Lower lobe of right lung (tissue), 2 donors: ENCODE measurements at regions not wholly inside any gene's neighbourhood (a gene's known extent, or its start where the extent isn't known, plus 50 kb on each side); places are given as distances from the start of the nearest gene placed in this dataset.

Experiments used
- ATAC-seq, 2 donors: fragments of 200-7000 bp; cut with Tn5 transposase; one replicate each; pipeline ENCODE4 v1.9.1; 2020 to 2022; ENCODE audit warnings: mild to moderate bottlenecking in 2 of 2, moderate library complexity in 2 of 2
- DNase-seq: peaks from one replicate; pipeline ENCODE4 v3.0.0-alpha.2; 2020
- H3K27ac ChIP-seq: fragments of 200-600 bp; one replicate; pipeline ENCODE4 v1.8.0; 2022
- H3K27me3 ChIP-seq: fragments of 200-600 bp; one replicate; pipeline ENCODE4 v1.8.0; 2022; ENCODE audit warnings: low read depth
- H3K36me3 ChIP-seq: fragments of 200-600 bp; one replicate; pipeline ENCODE4 v1.8.0; 2022; ENCODE audit warnings: mild to moderate bottlenecking
- H3K4me1 ChIP-seq: fragments of 200-600 bp; one replicate; pipeline ENCODE4 v1.8.0; 2022
- H3K4me3 ChIP-seq: fragments of 200-600 bp; one replicate; pipeline ENCODE4 v1.8.0; 2022; ENCODE audit warnings: mild to moderate bottlenecking
- H3K9me3 ChIP-seq: fragments of 200-600 bp; one replicate; pipeline ENCODE4 v1.8.0; 2022
- intact Hi-C: fragments of 100-400 bp; cut with DNase I; formaldehyde crosslinking; loops from one replicate; pipeline ENCODE4 v1.11.0; 2022
- TF ChIP-seq, protein P1 (sequence below): fragments of 200-600 bp; IDR thresholded peaks from one replicate; pipeline ENCODE4 v1.8.0; 2022; ENCODE audit warnings: antibody characterized with exemption, mild to moderate bottlenecking
- donor health status: DM: no; HTN: yes; CAD: no; lungs with severe emphysema.

DNA sequence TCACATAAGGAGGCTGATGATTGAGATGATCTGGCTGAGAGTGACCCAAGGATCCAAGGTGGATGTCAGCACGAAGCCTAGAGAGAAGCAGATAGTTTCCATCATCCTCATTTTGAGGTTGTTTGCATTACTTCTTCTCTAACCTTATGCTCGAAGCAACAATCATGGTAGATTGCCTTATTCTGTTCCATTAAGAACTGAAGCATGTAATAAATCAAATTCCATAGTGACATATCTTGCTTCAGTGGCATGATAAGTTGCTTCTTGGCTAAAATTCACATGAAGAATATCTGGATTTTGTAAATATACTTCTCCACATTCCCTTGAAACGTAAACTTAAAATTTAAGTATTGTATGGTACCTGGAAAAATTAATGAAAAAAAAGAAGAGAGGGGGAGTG lies 377.8 kb upstream of the DACH1 start:
- H3K9me3 ChIP-seq = no peaks in the 10 kb centered on the region
- no peak overlapping the region for H3K27ac ChIP-seq
- no peak overlapping the region for H3K4me3 ChIP-seq
- no peaks in the 10 kb centered on the region for H3K4me1 ChIP-seq
- intact Hi-C loops = no loop called here
- ATAC-seq (no peak), DNase-seq (no peak)
- no peaks in the 10 kb centered on the region for H3K36me3 ChIP-seq
- H3K27me3 ChIP-seq = no peaks in the 10 kb centered on the region
- TF ChIP-seq, protein P1, sequence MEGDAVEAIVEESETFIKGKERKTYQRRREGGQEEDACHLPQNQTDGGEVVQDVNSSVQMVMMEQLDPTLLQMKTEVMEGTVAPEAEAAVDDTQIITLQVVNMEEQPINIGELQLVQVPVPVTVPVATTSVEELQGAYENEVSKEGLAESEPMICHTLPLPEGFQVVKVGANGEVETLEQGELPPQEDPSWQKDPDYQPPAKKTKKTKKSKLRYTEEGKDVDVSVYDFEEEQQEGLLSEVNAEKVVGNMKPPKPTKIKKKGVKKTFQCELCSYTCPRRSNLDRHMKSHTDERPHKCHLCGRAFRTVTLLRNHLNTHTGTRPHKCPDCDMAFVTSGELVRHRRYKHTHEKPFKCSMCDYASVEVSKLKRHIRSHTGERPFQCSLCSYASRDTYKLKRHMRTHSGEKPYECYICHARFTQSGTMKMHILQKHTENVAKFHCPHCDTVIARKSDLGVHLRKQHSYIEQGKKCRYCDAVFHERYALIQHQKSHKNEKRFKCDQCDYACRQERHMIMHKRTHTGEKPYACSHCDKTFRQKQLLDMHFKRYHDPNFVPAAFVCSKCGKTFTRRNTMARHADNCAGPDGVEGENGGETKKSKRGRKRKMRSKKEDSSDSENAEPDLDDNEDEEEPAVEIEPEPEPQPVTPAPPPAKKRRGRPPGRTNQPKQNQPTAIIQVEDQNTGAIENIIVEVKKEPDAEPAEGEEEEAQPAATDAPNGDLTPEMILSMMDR = no peak

DNA sequence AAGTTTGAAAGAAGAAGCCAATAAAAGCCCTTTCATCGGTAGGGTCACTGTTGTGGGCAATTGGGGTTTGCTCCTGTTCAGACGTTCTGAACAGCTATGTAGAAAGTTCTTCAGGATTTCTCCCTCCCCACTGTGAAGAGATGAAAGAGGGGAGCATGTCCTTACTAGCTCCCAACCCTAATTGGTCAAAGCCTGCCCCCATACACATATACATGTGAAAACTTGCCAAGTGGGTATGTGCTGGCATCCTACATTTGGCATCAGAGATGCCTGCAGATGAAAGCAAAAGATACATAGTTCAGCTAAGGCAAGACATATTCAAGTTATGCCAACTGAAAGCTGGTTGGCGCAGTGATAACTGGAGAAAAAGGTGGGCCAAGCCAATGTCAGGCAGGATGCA lies 363.1 kb upstream of the DACH1 start:
- intact Hi-C loops = no loop called here
- ATAC-seq = no peak

DNA sequence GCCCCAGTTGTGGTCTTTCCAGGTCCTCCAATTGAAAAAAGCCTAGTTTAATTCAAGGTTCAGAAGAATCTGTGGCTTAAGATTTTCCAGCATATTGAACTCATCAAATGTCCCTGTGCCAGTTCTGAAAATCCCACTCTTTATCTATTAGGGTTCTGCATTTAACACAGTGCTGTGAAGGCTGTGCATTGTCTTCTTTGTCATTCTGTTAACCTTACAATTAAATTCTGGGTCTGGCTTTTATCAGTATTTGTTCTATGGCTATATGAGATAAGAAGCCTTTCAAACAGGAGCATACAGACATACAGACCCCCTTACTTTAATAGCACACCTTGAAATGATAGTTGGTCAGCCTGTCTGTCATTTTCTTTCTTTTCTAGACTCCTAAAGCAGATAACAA lies 362.1 kb upstream of the DACH1 start:
- DNase-seq = no peak
- H3K27ac ChIP-seq = no peak overlapping the region
- H3K4me1 ChIP-seq = no peaks in the 10 kb centered on the region
- TF ChIP-seq, protein P1 = no peak
- intact Hi-C loops = no loop called here
- no peaks in the 10 kb centered on the region for H3K9me3 ChIP-seq
- H3K36me3 ChIP-seq = no peaks in the 10 kb centered on the region
- ATAC-seq = no peak
- H3K4me3 ChIP-seq = no peak overlapping the region
- H3K27me3 ChIP-seq = no peaks in the 10 kb centered on the region

More for the DNA sequence above, 363.1 kb upstream of the DACH1 start:
- no peaks in the 10 kb centered on the region for H3K36me3 ChIP-seq
- H3K27ac ChIP-seq = no peak overlapping the region
- no peaks in the 10 kb centered on the region for H3K9me3 ChIP-seq
- no peaks in the 10 kb centered on the region for H3K4me1 ChIP-seq
- no peak overlapping the region for H3K4me3 ChIP-seq
- TF ChIP-seq, protein P1 = no peak
- DNase-seq = no peak
- H3K27me3 ChIP-seq = no peaks in the 10 kb centered on the region

DNA sequence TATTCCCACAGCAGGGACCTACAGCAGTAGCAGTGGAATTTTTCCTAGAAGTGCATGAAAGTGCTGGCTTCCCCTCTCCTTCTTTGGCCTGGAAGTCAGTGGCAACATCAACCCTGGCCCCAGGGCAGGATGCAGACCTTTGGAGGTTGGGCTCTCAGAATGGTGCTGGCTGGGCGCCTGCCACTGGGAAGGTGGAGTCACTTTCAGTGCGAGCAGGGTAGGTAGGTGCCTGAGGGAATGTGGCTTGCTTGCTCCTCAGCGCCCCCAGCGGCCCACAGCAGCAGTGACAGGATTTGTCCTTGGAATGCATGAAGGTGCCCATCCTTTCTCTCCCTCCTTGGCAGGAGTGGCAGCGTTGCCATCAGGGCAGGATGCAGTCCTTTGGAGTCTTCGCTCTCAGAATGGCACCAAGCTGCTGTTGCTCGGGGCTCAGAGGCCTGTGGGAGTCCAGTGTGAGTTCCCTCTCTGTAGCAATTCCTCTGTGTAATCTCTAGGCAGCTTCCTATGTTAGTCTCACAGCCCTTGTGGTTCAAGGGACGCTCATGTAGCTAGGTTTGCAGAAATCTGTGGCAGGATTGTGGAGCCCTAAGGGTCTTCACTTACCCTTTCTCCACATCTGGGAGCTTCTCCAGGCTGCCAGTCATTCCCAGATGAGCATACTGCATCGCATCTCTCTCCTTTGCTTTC lies 354.4 kb upstream of the DACH1 start:
- Histone ChIP-seq H3K9me3 (no peaks in the 10 kb centered on the region), H3K27me3 (no peaks in the 10 kb centered on the region), H3K36me3 (no peaks in the 10 kb centered on the region), H3K27ac (no peak overlapping the region), H3K4me3 (no peak overlapping the region), H3K4me1 (no peaks in the 10 kb centered on the region)
- TF ChIP-seq, protein P1 = peak; percentile 48
- DNase-seq = peak; percentile 44
- peak; percentile 47 to 57 for ATAC-seq
- intact Hi-C loops = no loop called here

DNA sequence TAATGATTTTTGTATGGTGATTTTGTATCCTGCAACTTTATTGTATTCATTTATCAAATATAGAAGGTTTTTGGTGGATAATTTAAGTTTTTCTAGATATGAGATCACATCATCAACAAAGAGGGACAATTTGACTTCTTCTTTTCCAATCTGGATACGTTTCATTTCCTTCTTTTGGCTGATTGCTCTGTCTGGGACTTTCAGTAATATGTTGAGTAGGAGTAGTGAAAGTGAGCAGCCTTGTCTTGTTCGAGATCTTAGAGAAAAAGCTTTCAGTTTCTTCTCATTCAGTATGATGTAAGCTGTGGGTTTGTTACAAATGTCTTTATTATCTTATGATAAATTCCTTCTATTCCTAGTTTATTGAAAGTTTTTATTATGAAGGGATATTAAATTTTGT lies 352.0 kb upstream of the DACH1 start:
- TF ChIP-seq, protein P1 = no peak
- ATAC-seq (no peak), DNase-seq (no peak)
- Histone ChIP-seq H3K9me3 (no peaks in the 10 kb centered on the region), H3K27me3 (no peaks in the 10 kb centered on the region), H3K36me3 (no peaks in the 10 kb centered on the region), H3K4me1 (no peaks in the 10 kb centered on the region), H3K27ac (no peak overlapping the region), H3K4me3 (no peak overlapping the region)
- intact Hi-C loops = no loop called here
